ENCODE measurements at regions not wholly inside any gene's neighbourhood (a gene's known extent, or its start where the extent isn't known, plus 50 kb on each side); places are given as distances from the start of the nearest gene placed in this dataset.

GRCh38 chr2:45282646-45283045 lies 273.4 kb upstream of the SIX2 start:
- TF ChIP-seq POLR2A (IDR thresholded peaks at IDR 0.05; ENCODE audit: low read depth) (no peak), CTCF (IDR thresholded peaks at IDR 0.05) (no peak), POLR2AphosphoS5 (IDR thresholded peaks at IDR 0.05) (no peak)

All from esophagus muscularis mucosa (tissue), 3 donors.